GM12878 (cell line): ENCODE measurements at regions not wholly inside any gene's neighbourhood (a gene's known extent, or its start where the extent isn't known, plus 50 kb on each side); places are given as distances from the start of the nearest gene placed in this dataset.
A peak's percentile ranks its signal among the peaks of the same experiment; 100 is the strongest.

ENCODE experiments used
- ATAC-seq: fragments of 200-7000 bp; cut with Tn5 transposase; 3 replicates; pipeline ENCODE4 v1.9.1; 2020; ENCODE audit warnings: mild to moderate bottlenecking, moderate library complexity
- BruUV-seq: library from RNA; stranded (reverse); fragments of 400-500 nt; replicated peaks from 2 replicates; lab custom pipeline; 2021; lab: Mats Ljungman, UMichigan
- CTCF ChIA-PET: fragments of 300-600 bp; sonication (Branson Sonifier 250); formaldehyde crosslinking; extraction: SDS; loops from one replicate; lab custom pipeline; 2021; ENCODE audit warnings: inconsistent platforms; lab: Yijun Ruan, JAX
- POLR2A ChIA-PET: fragments of 350-600 bp; formaldehyde crosslinking; extraction: SDS; loops from one replicate; lab custom pipeline; 2021; ENCODE audit warnings: inconsistent platforms; lab: Charles Lee
- RAD21 ChIA-PET: fragments of 300-600 bp; sonication (Branson Sonifier 250); formaldehyde crosslinking; loops from one replicate; lab custom pipeline; 2023; ENCODE audit warnings: antibody characterized with exemption; ENCODE audit not compliant: unreplicated experiment; lab: Charles Lee
- SMC1A ChIA-PET: fragments of 300-600 bp; sonication (Branson Sonifier 250); formaldehyde crosslinking; loops from one replicate; lab custom pipeline; 2023; ENCODE audit not compliant: unreplicated experiment, uncharacterized antibody; lab: Charles Lee
- DNase-seq: peaks from one replicate; pipeline ENCODE4 v3.0.0-alpha.2; 2011; ENCODE audit warnings: low read depth, low spot score
- FAIRE-seq: peaks from 3 replicates; lab custom pipeline; 2011; peaks lifted over from hg19 to GRCh38; lab: Jason Lieb, UNC
- H2AFZ ChIP-seq: 2 replicates; pipeline ENCODE4 v1.6.0; 2011; ENCODE audit warnings: low read depth, low read length, control low read depth; ENCODE audit not compliant: control insufficient read depth
- H3K27ac ChIP-seq: 2 replicates; pipeline ENCODE4 v1.5.1; 2011; ENCODE audit warnings: control low read depth; ENCODE audit not compliant: control insufficient read depth, insufficient read depth
- H3K27me3 ChIP-seq, 2 experiments: replicated peaks in 1 of 2; 2 replicates each; pipeline versions ENCODE4 v1.6.0 to v1.6.1; 2011; ENCODE audit warnings: low read length in 1 of 2; ENCODE audit not compliant: control insufficient read depth in 2 of 2, insufficient read depth in 2 of 2
- H3K36me3 ChIP-seq, 2 experiments: 2 replicates each; pipeline ENCODE4 v1.5.1; 2011; ENCODE audit warnings: low read length in 1 of 2; ENCODE audit not compliant: control insufficient read depth in 2 of 2, insufficient read depth in 2 of 2
- H3K4me1 ChIP-seq: 2 replicates; pipeline ENCODE4 v1.6.1; 2011; ENCODE audit warnings: mild to moderate bottlenecking, low read length, moderate library complexity, mixed read lengths; ENCODE audit not compliant: control insufficient read depth, insufficient read depth
- H3K4me2 ChIP-seq: 2 replicates; pipeline ENCODE4 v1.6.0; 2011; ENCODE audit warnings: control low read depth; ENCODE audit not compliant: control insufficient read depth, insufficient read depth
- H3K4me3 ChIP-seq: fragments of 200-600 bp; sonication (generic); 2 replicates; pipeline ENCODE4 v1.5.1; 2016
- H3K79me2 ChIP-seq: 2 replicates; pipeline ENCODE4 v1.6.0; 2011; ENCODE audit warnings: low read length; ENCODE audit not compliant: control insufficient read depth, insufficient read depth
- H3K9ac ChIP-seq: 2 replicates; pipeline ENCODE4 v1.8.0; 2011; ENCODE audit warnings: low read length, control low read depth, mixed read lengths; ENCODE audit not compliant: control insufficient read depth, insufficient read depth
- H3K9me3 ChIP-seq: replicated peaks from 3 replicates; pipeline ENCODE4 v1.5.1; 2011; ENCODE audit warnings: mild to moderate bottlenecking, low read length; ENCODE audit not compliant: control insufficient read depth, insufficient read depth
- H4K20me1 ChIP-seq: 2 replicates; pipeline ENCODE4 v1.6.0; 2011; ENCODE audit not compliant: control insufficient read depth, insufficient read depth
- BMI1 ChIP-seq: fragments of 450-650 bp; IDR thresholded peaks from 2 replicates; pipeline ENCODE4 v1.6.1; 2016; ENCODE audit warnings: mild to moderate bottlenecking, moderate library complexity, borderline replicate concordance
- CBX5 ChIP-seq: sonication (generic); IDR thresholded peaks from 2 replicates; pipeline ENCODE4 v1.6.1; 2016; ENCODE audit warnings: low read depth, moderate library complexity, mild to moderate bottlenecking, inconsistent platforms
- EED ChIP-seq: sonication (generic); IDR thresholded peaks from 2 replicates; pipeline ENCODE4 v1.6.1; 2016; ENCODE audit warnings: antibody characterized with exemption, low read depth
- FOXK2 ChIP-seq: fragments of 450-650 bp; IDR thresholded peaks from 2 replicates; pipeline ENCODE4 v1.6.1; 2017; ENCODE audit warnings: mild to moderate bottlenecking, moderate library complexity
- JUNB ChIP-seq: IDR thresholded peaks from 2 replicates; pipeline ENCODE4 v1.6.1; 2016; ENCODE audit warnings: antibody characterized with exemption, mild to moderate bottlenecking
- NRF1 ChIP-seq: conservative IDR thresholded peaks from 2 replicates; pipeline ENCODE4 v1.6.1; 2011; ENCODE audit warnings: mild to moderate bottlenecking, low read depth, low read length, improper control_type of control experiment
- POLR2A ChIP-seq: IDR thresholded peaks from 2 replicates; pipeline ENCODE4 v1.6.1; 2011; ENCODE audit warnings: low read depth, mild to moderate bottlenecking, low read length
- RAD21 ChIP-seq: IDR thresholded peaks from 2 replicates; pipeline ENCODE4 v1.6.1; 2011; ENCODE audit warnings: mild to moderate bottlenecking, low read depth, low read length, moderate library complexity; ENCODE audit not compliant: insufficient read depth
- RFX5 ChIP-seq: IDR thresholded peaks from 2 replicates; pipeline ENCODE4 v1.6.1; 2011; ENCODE audit warnings: low read depth, low read length, improper control_type of control experiment
- RUNX3 ChIP-seq: IDR thresholded peaks from 2 replicates; pipeline ENCODE4 v1.6.1; 2012; ENCODE audit warnings: low read length, inconsistent platforms
- SPI1 ChIP-seq: IDR thresholded peaks from 2 replicates; pipeline ENCODE4 v1.6.1; 2011; ENCODE audit warnings: low read depth, mild to moderate bottlenecking, low read length, moderate library complexity, borderline replicate concordance; ENCODE audit not compliant: insufficient read depth
- TAF1 ChIP-seq: IDR thresholded peaks from 2 replicates; pipeline ENCODE4 v1.6.1; 2011; ENCODE audit warnings: mild to moderate bottlenecking, low read depth, low read length, borderline replicate concordance
- ZNF384 ChIP-seq: IDR thresholded peaks from 2 replicates; pipeline ENCODE4 v1.6.1; 2012; ENCODE audit warnings: low read depth, mild to moderate bottlenecking, low read length, improper control_type of control experiment, borderline replicate concordance
- ZNF622 ChIP-seq: fragments of 450-650 bp; IDR thresholded peaks from 2 replicates; pipeline ENCODE4 v1.6.1; 2017; ENCODE audit warnings: mild to moderate bottlenecking, inconsistent platforms
- WGBS: methylation state at CpG from one replicate; pipeline ENCODE4 v1.1.6; 2016; ENCODE audit warnings: low lambda C conversion rate; ENCODE audit not compliant: insufficient replicate concordance, insufficient coverage; ENCODE audit errors: missing lambda C conversion rate; 5-methylcytosine and 5-hydroxymethylcytosine counted together
- in situ Hi-C: fragments of 300-500 bp; cut with MboI; formaldehyde crosslinking; loops from 9 replicates; pipeline ENCODE4 v1.14.3; 2018; ENCODE audit warnings: mixed read lengths
- intact Hi-C: fragments of 100-400 bp; cut with micrococcal nuclease; formaldehyde crosslinking; loops from one replicate; pipeline ENCODE4 v1.14.2; 2022; ENCODE audit not compliant: unreplicated experiment
- TF ChIP-seq, protein P1 (sequence below): fragments of 450-650 bp; IDR thresholded peaks from 2 replicates; pipeline ENCODE4 v1.6.1; 2018; ENCODE audit warnings: mild to moderate bottlenecking, low read depth, moderate library complexity; ENCODE audit not compliant: partially characterized antibody
- TF ChIP-seq, protein P2 (sequence below): fragments of 450-650 bp; IDR thresholded peaks from 2 replicates; pipeline ENCODE4 v1.6.1; 2016; ENCODE audit warnings: mild to moderate bottlenecking

DNA sequence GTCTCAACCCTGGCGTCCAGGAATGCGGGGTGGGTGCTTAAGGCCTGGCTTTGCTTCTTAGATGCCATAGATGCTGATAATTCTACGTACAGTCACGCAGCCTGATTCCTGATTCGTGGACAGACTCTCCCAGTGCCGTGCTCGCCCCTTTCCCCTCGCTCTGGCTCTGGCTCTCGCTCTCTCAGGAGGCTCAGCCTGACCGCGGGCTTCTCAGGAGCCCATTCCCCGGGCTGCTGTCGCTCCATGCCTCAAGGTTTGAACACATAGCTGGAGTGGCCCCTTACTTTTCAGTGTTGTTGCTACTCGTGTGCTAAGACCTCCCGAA lies 59.2 kb upstream of the ZC4H2 start (continued):
- TF ChIP-seq EED (no peak), TAF1 (no peak), RAD21 (no peak), JUNB (no peak), ZNF384 (no peak), FOXK2 (no peak)
- TF ChIP-seq, protein P1, sequence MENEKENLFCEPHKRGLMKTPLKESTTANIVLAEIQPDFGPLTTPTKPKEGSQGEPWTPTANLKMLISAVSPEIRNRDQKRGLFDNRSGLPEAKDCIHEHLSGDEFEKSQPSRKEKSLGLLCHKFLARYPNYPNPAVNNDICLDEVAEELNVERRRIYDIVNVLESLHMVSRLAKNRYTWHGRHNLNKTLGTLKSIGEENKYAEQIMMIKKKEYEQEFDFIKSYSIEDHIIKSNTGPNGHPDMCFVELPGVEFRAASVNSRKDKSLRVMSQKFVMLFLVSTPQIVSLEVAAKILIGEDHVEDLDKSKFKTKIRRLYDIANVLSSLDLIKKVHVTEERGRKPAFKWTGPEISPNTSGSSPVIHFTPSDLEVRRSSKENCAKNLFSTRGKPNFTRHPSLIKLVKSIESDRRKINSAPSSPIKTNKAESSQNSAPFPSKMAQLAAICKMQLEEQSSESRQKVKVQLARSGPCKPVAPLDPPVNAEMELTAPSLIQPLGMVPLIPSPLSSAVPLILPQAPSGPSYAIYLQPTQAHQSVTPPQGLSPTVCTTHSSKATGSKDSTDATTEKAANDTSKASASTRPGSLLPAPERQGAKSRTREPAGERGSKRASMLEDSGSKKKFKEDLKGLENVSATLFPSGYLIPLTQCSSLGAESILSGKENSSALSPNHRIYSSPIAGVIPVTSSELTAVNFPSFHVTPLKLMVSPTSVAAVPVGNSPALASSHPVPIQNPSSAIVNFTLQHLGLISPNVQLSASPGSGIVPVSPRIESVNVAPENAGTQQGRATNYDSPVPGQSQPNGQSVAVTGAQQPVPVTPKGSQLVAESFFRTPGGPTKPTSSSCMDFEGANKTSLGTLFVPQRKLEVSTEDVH = no peak
- TF ChIP-seq, protein P2, sequence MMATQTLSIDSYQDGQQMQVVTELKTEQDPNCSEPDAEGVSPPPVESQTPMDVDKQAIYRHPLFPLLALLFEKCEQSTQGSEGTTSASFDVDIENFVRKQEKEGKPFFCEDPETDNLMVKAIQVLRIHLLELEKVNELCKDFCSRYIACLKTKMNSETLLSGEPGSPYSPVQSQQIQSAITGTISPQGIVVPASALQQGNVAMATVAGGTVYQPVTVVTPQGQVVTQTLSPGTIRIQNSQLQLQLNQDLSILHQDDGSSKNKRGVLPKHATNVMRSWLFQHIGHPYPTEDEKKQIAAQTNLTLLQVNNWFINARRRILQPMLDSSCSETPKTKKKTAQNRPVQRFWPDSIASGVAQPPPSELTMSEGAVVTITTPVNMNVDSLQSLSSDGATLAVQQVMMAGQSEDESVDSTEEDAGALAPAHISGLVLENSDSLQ = no peak

DNA sequence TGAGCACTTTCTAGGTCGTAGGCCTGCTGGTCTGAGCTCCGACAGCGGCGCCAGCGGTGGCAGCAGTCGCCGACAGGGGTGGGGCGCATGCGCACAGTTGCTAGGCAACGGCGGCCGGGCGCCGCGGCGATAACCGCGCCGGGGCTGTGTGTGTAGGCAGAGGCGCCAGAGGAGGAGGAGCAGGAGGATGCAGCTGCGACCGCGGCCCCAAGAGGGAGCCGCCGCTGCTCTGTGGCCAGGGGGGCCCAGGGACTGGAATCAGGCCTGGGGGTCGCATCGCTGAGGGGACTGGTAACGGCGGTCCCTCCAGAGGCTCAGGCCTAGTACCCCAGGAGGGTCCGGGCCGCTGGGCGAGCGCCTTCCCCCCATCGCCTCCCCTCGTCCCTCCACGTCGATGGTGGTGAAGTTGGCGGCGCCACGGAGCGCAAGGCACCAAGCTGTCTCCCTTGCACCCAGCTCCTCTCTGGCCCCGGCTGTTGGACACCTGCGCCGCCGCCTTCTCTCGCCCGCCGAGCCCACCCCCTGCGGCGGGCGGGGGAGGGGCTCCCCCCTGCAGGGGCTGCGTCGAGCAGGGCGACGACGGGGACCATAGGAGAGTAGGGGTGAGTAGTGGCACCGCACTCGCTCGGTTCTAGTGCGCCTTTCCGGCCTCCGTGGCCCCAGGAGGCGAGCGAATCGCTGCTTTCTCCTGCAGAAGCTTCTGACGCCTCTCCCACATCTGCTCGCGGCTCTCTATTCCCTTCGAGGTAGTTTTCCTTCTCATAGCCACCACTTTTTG lies 58.6 kb upstream of the ZC4H2 start, which contains the start of gene ZC3H12B:
Gene ZC3H12B, plus strand, starts transcription at position 159 of the 778 bp plus-strand sequence.
- H2AFZ ChIP-seq = peak within 1 kb of the TSS; percentile 74
- TF ChIP-seq CBX5 = no peak
- TF ChIP-seq RUNX3 = peak; percentile 25; the same call in 1 of the 2 replicates
- 0 out of 2 replicates have a peak, but pooled peaks have one; percentile 16 for TF ChIP-seq NRF1
- TF ChIP-seq RFX5 = no peak
- 0 out of 2 replicates have a peak, but pooled peaks have one; percentile 48 for TF ChIP-seq BMI1
- TF ChIP-seq SPI1 = no peak
- peak; percentile 16; the same call in 1 of the 2 replicates for TF ChIP-seq POLR2A
- TF ChIP-seq ZNF622 = no peak

More for the DNA sequence above, 58.6 kb upstream of the ZC4H2 start, which contains the start of gene ZC3H12B:
- no peaks in the 10 kb centered on the region for H4K20me1 ChIP-seq
- BruUV-seq = no TSS peak
- no peak within 1 kb of the TSS for H3K27ac ChIP-seq
- no peaks in the 10 kb centered on the region for H3K36me3 ChIP-seq
- ChIA-PET CTCF (no interaction called here), RAD21 (no interaction called here), SMC1A (no interaction called here), POLR2A (no interaction called here)
- H3K4me3 ChIP-seq = peak within 1 kb of the TSS; percentile 38; the same call in 1 of the 2 replicates
- WGBS = 35% methylated on average over 60 of the region's 69 CpGs
- FAIRE-seq = no peak
- peak within 1 kb of the TSS; percentile 34; the same call in 1 of the 2 replicates for H3K9ac ChIP-seq
- no peak for DNase-seq
- ATAC-seq = peak; percentile 22; the same call in 1 of the 3 replicates
- no peaks in the 10 kb centered on the region for H3K27me3 ChIP-seq
- intact Hi-C loops = no loop called here
- peak within 1 kb of the TSS; percentile 64 for H3K4me2 ChIP-seq
- H3K79me2 ChIP-seq = no peaks in the 10 kb centered on the region
- no peaks in the 10 kb centered on the region for H3K4me1 ChIP-seq
- in situ Hi-C loops = no loop called here
- no peaks in the 10 kb centered on the region for H3K9me3 ChIP-seq
